Right cardiac atrium (tissue), 5 donors: ENCODE measurements at regions not wholly inside any gene's neighbourhood (a gene's known extent, or its start where the extent isn't known, plus 50 kb on each side); places are given as distances from the start of the nearest gene placed in this dataset.

Source experiments
- ATAC-seq, 2 donors: fragments of 200-7000 bp; cut with Tn5 transposase; one replicate each; pipeline versions ENCODE4 v1.8.0 to v1.9.1; 2020; ENCODE audit warnings: moderate library complexity in 2 of 2, mild to moderate bottlenecking in 1 of 2
- DNase-seq, 3 donors: peaks; one replicate each; pipeline ENCODE4 v3.0.0-alpha.2; 2020
- H3K27ac ChIP-seq: one replicate; pipeline ENCODE4 v1.5.1; 2013; ENCODE audit warnings: mild to moderate bottlenecking, low read length, control low read depth, moderate library complexity
- H3K27me3 ChIP-seq: one replicate; pipeline ENCODE4 v1.6.1; 2013; ENCODE audit not compliant: control insufficient read depth, insufficient read depth
- H3K4me1 ChIP-seq: one replicate; pipeline ENCODE4 v1.6.1; 2013; ENCODE audit warnings: low read length; ENCODE audit not compliant: control insufficient read depth, insufficient read depth
- H3K4me3 ChIP-seq: one replicate; pipeline ENCODE4 v1.5.1; 2013; ENCODE audit warnings: low read length, control low read depth
- H3K9me3 ChIP-seq: one replicate; pipeline ENCODE4 v1.6.1; 2013; ENCODE audit warnings: low read length; ENCODE audit not compliant: control insufficient read depth
- WGBS: extraction: QIAGEN DNeasy Blood & Tissue Kit; methylation state at CpG from one replicate; pipeline ENCODE4 v1.1.7; 2013; 5-methylcytosine and 5-hydroxymethylcytosine counted together
- intact Hi-C, 4 donors: fragments of 100-400 bp; cut with DNase I; formaldehyde crosslinking; loops; one replicate each; pipeline versions ENCODE4 v1.11.0 to v1.14.0; 2022 to 2023
- donor health status: healthy with polysubstance abuse.
- donor health status: DM: no; HTN: yes; CAD: no.
- donor health status: DM: no; HTN: no; CAD: no.
- donor health status: DM: no; HTN: yes; CAD: no; lungs with severe emphysema.
- donor health status: DM: yes; HTN: yes; CAD: no.

DNA sequence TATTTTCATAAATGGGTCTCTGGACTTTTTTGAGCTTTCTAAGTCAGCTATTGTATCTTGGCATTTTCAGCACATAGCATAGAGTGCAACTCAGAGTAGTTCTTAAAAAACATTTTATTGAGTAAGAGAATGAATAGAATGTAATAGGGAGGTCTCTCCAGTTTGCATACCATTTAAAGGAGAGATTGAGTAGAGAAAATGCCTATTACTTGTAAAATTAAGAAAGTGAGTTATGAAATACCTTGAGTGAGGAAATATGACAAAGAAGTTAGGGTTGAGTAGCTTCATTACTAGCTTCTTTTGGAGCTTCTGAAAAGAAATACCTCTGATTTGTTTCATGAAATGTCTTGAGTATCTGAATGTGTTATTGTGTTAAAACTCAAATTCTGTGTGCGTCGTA is 140.0 kb downstream of the AASDHPPT start:
- ATAC-seq (no peak), DNase-seq (no peak)
- Histone ChIP-seq H3K27me3 (no peaks in the 10 kb centered on the region), H3K9me3 (no peaks in the 10 kb centered on the region), H3K4me1 (no peaks in the 10 kb centered on the region), H3K27ac (no peak overlapping the region), H3K4me3 (no peak overlapping the region)
- WGBS = 84% methylated on average over 2 of the region's 2 CpGs
- intact Hi-C loops = no loop called here

DNA sequence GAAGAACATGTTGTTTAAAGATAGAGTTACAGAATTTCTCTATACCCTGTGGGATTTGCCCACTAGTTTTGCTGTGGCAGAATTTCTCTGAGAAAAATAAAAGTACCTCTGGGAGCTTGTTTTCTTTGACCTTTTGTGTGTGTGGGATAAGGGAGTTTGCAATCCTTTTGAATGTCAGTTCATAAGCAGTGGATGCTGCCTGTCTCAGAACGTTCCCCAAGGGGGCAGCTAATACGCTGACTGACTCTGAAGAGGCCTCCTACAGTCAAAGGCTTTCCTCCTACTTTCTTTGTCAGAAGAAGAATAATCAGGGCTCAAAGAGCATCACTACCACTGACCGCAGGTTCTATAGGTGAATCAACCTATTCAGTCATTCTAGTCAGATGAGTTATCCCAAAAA is 140.6 kb downstream of the AASDHPPT start:
- no peaks in the 10 kb centered on the region for H3K4me1 ChIP-seq
- WGBS = 61% methylated on average over 3 of the region's 3 CpGs
- H3K27ac ChIP-seq = no peak overlapping the region
- ATAC-seq (no peak), DNase-seq (no peak)
- no peaks in the 10 kb centered on the region for H3K9me3 ChIP-seq
- no peak overlapping the region for H3K4me3 ChIP-seq
- intact Hi-C loops = no loop called here
- no peaks in the 10 kb centered on the region for H3K27me3 ChIP-seq

DNA sequence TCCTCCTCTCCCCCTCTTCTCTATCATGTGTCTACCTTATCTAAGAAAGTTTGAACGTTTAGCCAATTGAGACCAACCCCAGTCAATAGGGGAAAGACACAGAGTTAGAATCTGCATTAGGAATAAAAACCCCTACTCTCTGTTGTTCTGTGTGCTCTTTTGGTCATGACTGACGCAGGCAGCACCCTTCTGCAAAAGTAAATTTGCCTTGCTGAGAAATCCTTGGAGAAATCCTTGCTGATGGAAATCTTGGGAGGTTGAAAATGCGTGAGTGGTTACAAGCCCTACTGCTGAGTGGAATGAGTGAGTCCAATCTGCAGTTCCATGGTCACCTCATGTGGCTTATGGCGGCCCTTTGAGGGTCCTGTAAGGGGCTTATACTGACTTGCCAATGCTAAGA is 145.2 kb downstream of the AASDHPPT start:
- intact Hi-C loops = no loop called here
- Histone ChIP-seq H3K27ac (no peak overlapping the region), H3K4me1 (no peaks in the 10 kb centered on the region), H3K27me3 (no peaks in the 10 kb centered on the region), H3K9me3 (no peaks in the 10 kb centered on the region), H3K4me3 (no peak overlapping the region)
- 75% methylated on average over 4 of the region's 4 CpGs for WGBS
- DNase-seq (no peak), ATAC-seq (no peak)

DNA sequence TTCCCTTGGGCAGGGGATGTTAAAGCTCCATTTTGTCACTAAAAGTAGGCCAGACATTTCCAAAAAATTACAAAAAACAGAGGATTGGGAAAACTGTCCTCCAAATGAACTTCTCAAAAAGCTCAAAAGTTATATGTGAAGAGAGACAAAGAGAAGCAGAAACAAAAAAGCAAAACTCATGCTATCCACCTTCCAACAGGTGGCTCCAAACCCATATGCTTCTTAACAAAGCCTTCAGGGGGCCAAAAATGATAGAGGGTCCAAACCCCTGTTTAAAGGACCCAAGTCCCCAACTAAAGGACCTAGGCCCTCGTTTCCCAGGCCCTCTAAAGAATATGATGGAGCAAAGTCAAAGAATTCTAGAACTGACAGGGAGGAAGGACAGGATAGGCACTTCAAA is 146.7 kb downstream of the AASDHPPT start:
- no peak for DNase-seq
- H3K27ac ChIP-seq = no peak overlapping the region
- H3K4me1 ChIP-seq = no peaks in the 10 kb centered on the region
- H3K4me3 ChIP-seq = no peak overlapping the region
- intact Hi-C loops = no loop called here
- no peak for ATAC-seq
- no peaks in the 10 kb centered on the region for H3K27me3 ChIP-seq
- no peaks in the 10 kb centered on the region for H3K9me3 ChIP-seq
- WGBS = 0% methylated on average over 1 of the region's 1 CpG

DNA sequence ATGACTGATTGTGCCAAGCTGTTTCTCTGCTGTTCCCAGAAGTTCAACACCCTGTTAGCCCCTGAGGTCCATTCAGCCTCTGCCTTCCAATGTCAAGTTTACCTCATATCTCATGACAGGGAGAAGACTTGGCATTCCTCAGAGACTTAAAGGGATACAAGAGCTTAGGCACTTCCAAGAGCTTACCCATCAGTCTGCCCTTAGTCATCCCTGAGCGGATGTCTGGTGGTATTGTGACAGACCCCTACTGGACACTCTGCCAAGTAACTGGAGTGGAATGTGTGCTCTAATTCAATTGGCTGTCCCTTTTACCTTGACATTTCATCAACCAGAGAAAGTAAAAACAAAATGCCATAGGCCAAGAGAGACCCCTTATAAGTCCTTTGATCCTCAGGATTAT is 151.5 kb downstream of the AASDHPPT start:
- ATAC-seq (no peak), DNase-seq (no peak)
- Histone ChIP-seq H3K27ac (no peak overlapping the region), H3K9me3 (no peaks in the 10 kb centered on the region), H3K4me3 (no peak overlapping the region), H3K4me1 (no peaks in the 10 kb centered on the region), H3K27me3 (no peaks in the 10 kb centered on the region)
- intact Hi-C loops = no loop called here
- WGBS = 88% methylated on average over 1 of the region's 1 CpG

DNA sequence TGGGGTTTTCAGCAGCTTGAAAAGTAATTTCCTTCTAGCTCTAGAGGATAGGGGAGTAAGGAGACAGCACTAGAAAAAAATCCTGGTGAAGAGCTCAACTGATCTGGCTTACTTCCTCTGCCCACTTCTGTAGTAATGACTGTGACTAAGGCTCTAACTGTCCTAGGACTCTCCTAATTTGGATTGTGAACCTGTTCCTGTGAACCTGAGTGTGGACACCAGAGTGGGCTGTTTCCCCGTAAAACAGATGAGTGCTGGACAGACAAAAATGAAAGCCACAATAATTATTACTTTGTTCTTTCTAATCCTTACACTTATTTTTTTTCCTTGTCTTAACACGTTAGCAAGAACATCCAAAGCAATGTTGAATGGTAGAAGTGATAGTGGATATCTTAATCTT is 154.1 kb downstream of the AASDHPPT start:
- Histone ChIP-seq H3K27me3 (no peaks in the 10 kb centered on the region), H3K9me3 (no peaks in the 10 kb centered on the region), H3K27ac (no peak overlapping the region), H3K4me1 (no peaks in the 10 kb centered on the region), H3K4me3 (no peak overlapping the region)
- intact Hi-C loops = no loop called here
- DNase-seq = no peak
- no peak for ATAC-seq
- 59% methylated on average over 2 of the region's 2 CpGs for WGBS

DNA sequence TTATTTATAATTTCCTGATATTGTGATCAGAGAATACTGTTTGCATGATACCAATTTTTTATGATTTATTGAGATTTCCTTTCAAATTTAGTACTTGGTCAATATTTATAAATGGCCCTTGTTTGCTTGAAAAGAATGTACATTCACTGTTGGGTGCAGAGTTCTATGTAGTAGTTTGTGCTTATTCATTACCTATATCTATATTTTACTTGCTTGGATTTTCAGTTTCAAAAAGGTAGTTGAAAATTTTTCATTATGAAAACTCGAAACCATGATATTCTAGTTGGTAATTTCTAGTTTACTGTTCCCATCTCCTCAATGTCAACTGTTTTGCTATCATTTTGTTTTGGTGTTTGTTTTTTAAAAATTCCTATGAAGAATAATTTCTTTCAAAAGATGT is 155.7 kb downstream of the AASDHPPT start:
- Histone ChIP-seq H3K4me1 (no peaks in the 10 kb centered on the region), H3K27ac (no peak overlapping the region), H3K9me3 (no peaks in the 10 kb centered on the region), H3K27me3 (no peaks in the 10 kb centered on the region), H3K4me3 (no peak overlapping the region)
- no peak for ATAC-seq
- DNase-seq = no peak
- 93% methylated on average over 1 of the region's 1 CpG for WGBS
- intact Hi-C loops = no loop called here

DNA sequence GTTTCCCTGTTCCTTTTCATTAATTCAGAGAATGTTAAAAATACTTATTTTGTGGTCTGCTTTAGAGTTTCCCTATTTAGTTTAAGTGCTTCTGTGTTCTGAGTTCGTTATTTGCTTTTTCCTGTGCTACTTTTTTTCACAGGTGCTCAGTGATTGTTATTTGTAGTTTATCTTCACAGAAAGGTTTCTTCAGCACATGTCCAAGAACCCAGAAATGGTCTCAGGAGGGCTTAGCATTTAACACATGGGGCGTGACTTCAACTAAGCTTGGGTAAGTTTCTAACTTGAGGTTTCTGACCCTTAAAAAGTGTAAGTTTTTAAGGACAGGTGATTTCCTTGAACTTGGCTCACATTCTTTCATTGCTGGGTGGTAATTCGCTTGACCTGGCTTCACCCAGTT is 157.3 kb downstream of the AASDHPPT start:
- no peaks in the 10 kb centered on the region for H3K9me3 ChIP-seq
- H3K4me3 ChIP-seq = no peak overlapping the region
- DNase-seq = no peak
- no peaks in the 10 kb centered on the region for H3K4me1 ChIP-seq
- intact Hi-C loops = no loop called here
- no peaks in the 10 kb centered on the region for H3K27me3 ChIP-seq
- no peak overlapping the region for H3K27ac ChIP-seq
- 84% methylated on average over 3 of the region's 3 CpGs for WGBS
- no peak for ATAC-seq

DNA sequence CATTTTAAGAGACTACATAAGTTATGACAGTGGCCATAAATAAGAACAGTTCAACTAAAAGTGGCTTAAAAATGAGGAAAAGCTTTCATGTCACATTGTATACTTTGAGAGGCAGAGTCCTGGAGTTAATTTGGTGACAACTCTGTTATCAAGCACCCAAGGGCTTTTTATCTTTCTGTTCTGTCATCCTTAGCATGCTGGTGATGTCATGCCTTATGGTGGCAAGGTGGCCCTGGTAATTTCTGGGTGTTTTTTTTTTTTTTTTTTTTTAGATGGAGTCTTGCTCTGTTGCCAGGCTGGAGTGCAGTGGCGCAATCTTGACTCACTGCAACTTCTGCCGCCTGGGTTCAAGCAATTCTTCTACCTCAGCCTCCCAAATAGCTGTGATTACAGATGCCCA is 158.8 kb downstream of the AASDHPPT start:
- no peak for ATAC-seq
- H3K27ac ChIP-seq = no peak overlapping the region
- H3K9me3 ChIP-seq = no peaks in the 10 kb centered on the region
- intact Hi-C loops = no loop called here
- WGBS = 95% methylated on average over 2 of the region's 2 CpGs
- no peak overlapping the region for H3K4me3 ChIP-seq
- H3K4me1 ChIP-seq = no peaks in the 10 kb centered on the region
- H3K27me3 ChIP-seq = no peaks in the 10 kb centered on the region
- no peak for DNase-seq

DNA sequence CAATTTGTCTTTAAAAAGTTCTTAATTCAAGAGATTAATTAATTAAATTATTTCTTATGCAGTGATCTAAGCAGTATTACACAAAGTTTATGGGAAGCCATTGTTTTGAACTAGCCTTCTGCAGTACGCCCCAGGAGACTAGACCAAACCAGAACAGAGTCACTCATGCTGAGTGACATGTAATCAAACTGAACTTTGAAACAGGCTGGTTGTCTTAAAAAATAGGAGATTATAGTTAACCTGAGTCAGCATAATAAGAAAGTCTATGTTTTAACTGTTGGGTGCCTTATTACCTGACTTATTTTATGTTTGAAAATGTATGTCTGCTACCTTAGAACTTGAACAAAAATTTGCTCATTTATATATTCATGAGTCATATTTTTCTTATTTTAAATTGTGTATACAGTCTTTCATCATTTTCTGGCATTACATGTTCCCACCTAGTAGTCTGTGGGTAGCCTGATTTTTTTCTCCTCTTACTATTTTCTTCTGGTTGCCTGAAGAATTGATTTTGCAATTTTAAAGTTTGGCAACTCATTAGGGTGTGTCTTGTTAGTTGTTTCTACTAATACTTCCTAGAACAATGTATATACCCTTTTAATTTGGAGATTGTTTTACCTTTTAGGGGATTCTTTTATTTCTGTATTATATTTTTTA is 161.4 kb downstream of the AASDHPPT start:
- DNase-seq (no peak), ATAC-seq (no peak)
- H3K4me3 ChIP-seq = no peak overlapping the region
- H3K4me1 ChIP-seq = no peaks in the 10 kb centered on the region
- whole genome bisulfite sequencing = 92% methylated on average over 1 of the region's 1 CpG
- H3K27ac ChIP-seq = no peak overlapping the region
- intact Hi-C loops = no loop called here
- no peaks in the 10 kb centered on the region for H3K27me3 ChIP-seq
- no peaks in the 10 kb centered on the region for H3K9me3 ChIP-seq

DNA sequence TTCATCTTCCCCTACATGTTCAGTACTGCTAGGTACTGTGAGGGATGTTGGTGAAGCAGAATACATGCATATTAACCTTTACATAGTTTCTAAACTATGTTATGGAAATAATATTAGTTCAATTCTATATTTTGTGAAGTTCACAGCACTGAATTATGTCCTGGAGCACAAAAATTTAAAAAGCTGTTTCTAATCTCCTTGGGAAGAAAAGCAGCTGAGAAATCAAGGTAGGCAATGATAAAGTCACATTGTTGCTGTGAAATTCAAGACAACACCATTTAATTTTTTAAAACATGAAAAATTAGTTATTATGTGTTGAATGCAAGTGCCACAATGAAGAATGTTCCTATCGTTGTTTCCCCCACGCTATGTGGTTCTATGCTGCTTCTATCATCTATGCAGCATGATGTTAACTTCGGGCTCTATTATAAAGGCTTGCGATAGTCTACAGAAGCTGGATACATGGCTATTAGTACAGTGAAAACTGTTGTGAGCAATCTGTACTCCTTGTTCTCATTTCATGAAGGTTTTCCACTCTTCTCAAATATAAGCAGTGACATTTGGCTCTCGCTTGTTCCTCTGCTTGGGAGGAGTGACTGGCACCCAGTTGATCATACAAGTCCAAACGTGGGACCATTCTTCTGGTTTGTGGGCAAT is 164.3 kb downstream of the AASDHPPT start:
- intact Hi-C loops = no loop called here
- no peak for DNase-seq
- no peaks in the 10 kb centered on the region for H3K27me3 ChIP-seq
- H3K4me3 ChIP-seq = no peak overlapping the region
- no peaks in the 10 kb centered on the region for H3K4me1 ChIP-seq
- peaks cover 2% of the 10 kb centered on the region for H3K9me3 ChIP-seq
- WGBS = 85% methylated on average over 6 of the region's 6 CpGs
- no peak overlapping the region for H3K27ac ChIP-seq
- ATAC-seq = no peak
